GM12878 (cell line): ENCODE measurements at regions not wholly inside any gene's neighbourhood (a gene's known extent, or its start where the extent isn't known, plus 50 kb on each side); places are given as distances from the start of the nearest gene placed in this dataset.

ENCODE experiments used
- ATAC-seq: fragments of 200-7000 bp; cut with Tn5 transposase; 3 replicates; pipeline ENCODE4 v1.9.1; 2020; ENCODE audit warnings: mild to moderate bottlenecking, moderate library complexity
- BruUV-seq: library from RNA; stranded (reverse); fragments of 400-500 nt; replicated peaks from 2 replicates; lab custom pipeline; 2021; lab: Mats Ljungman, UMichigan
- CTCF ChIA-PET: fragments of 300-600 bp; sonication (Branson Sonifier 250); formaldehyde crosslinking; extraction: SDS; loops from one replicate; lab custom pipeline; 2021; ENCODE audit warnings: inconsistent platforms; lab: Yijun Ruan, JAX
- POLR2A ChIA-PET: fragments of 350-600 bp; formaldehyde crosslinking; extraction: SDS; loops from one replicate; lab custom pipeline; 2021; ENCODE audit warnings: inconsistent platforms; lab: Charles Lee
- RAD21 ChIA-PET: fragments of 300-600 bp; sonication (Branson Sonifier 250); formaldehyde crosslinking; loops from one replicate; lab custom pipeline; 2023; ENCODE audit warnings: antibody characterized with exemption; ENCODE audit not compliant: unreplicated experiment; lab: Charles Lee
- SMC1A ChIA-PET: fragments of 300-600 bp; sonication (Branson Sonifier 250); formaldehyde crosslinking; loops from one replicate; lab custom pipeline; 2023; ENCODE audit not compliant: unreplicated experiment, uncharacterized antibody; lab: Charles Lee
- DNase-seq: peaks from one replicate; pipeline ENCODE4 v3.0.0-alpha.2; 2011; ENCODE audit warnings: low read depth, low spot score
- FAIRE-seq: peaks from 3 replicates; lab custom pipeline; 2011; peaks lifted over from hg19 to GRCh38; lab: Jason Lieb, UNC
- H2AFZ ChIP-seq: 2 replicates; pipeline ENCODE4 v1.6.0; 2011; ENCODE audit warnings: low read depth, low read length, control low read depth; ENCODE audit not compliant: control insufficient read depth
- H3K27ac ChIP-seq: 2 replicates; pipeline ENCODE4 v1.5.1; 2011; ENCODE audit warnings: control low read depth; ENCODE audit not compliant: control insufficient read depth, insufficient read depth
- H3K27me3 ChIP-seq, 2 experiments: replicated peaks in 1 of 2; 2 replicates each; pipeline versions ENCODE4 v1.6.0 to v1.6.1; 2011; ENCODE audit warnings: low read length in 1 of 2; ENCODE audit not compliant: control insufficient read depth in 2 of 2, insufficient read depth in 2 of 2
- H3K36me3 ChIP-seq, 2 experiments: 2 replicates each; pipeline ENCODE4 v1.5.1; 2011; ENCODE audit warnings: low read length in 1 of 2; ENCODE audit not compliant: control insufficient read depth in 2 of 2, insufficient read depth in 2 of 2
- H3K4me1 ChIP-seq: 2 replicates; pipeline ENCODE4 v1.6.1; 2011; ENCODE audit warnings: mild to moderate bottlenecking, low read length, moderate library complexity, mixed read lengths; ENCODE audit not compliant: control insufficient read depth, insufficient read depth
- H3K4me2 ChIP-seq: 2 replicates; pipeline ENCODE4 v1.6.0; 2011; ENCODE audit warnings: control low read depth; ENCODE audit not compliant: control insufficient read depth, insufficient read depth
- H3K4me3 ChIP-seq: fragments of 200-600 bp; sonication (generic); 2 replicates; pipeline ENCODE4 v1.5.1; 2016
- H3K79me2 ChIP-seq: 2 replicates; pipeline ENCODE4 v1.6.0; 2011; ENCODE audit warnings: low read length; ENCODE audit not compliant: control insufficient read depth, insufficient read depth
- H3K9ac ChIP-seq: 2 replicates; pipeline ENCODE4 v1.8.0; 2011; ENCODE audit warnings: low read length, control low read depth, mixed read lengths; ENCODE audit not compliant: control insufficient read depth, insufficient read depth
- H3K9me3 ChIP-seq: replicated peaks from 3 replicates; pipeline ENCODE4 v1.5.1; 2011; ENCODE audit warnings: mild to moderate bottlenecking, low read length; ENCODE audit not compliant: control insufficient read depth, insufficient read depth
- H4K20me1 ChIP-seq: 2 replicates; pipeline ENCODE4 v1.6.0; 2011; ENCODE audit not compliant: control insufficient read depth, insufficient read depth
- HDAC6 ChIP-seq: fragments of 200-600 bp; sonication (generic); IDR thresholded peaks from one replicate; pipeline ENCODE4 v1.8.0; 2017; ENCODE audit warnings: antibody characterized with exemption; ENCODE audit not compliant: unreplicated experiment
- MEF2A ChIP-seq: IDR thresholded peaks from 2 replicates; pipeline ENCODE4 v1.6.1; 2011; ENCODE audit warnings: low read depth, mild to moderate bottlenecking, low read length, moderate library complexity; ENCODE audit not compliant: insufficient read depth
- MEF2B ChIP-seq: fragments of 450-650 bp; IDR thresholded peaks from 2 replicates; pipeline ENCODE4 v1.6.1; 2018; ENCODE audit warnings: mild to moderate bottlenecking, moderate library complexity; ENCODE audit not compliant: partially characterized antibody, poor library complexity, severe bottlenecking
- NFYA ChIP-seq: IDR thresholded peaks from 2 replicates; pipeline ENCODE4 v1.6.1; 2011; ENCODE audit warnings: low read depth, mild to moderate bottlenecking, low read length, improper control_type of control experiment, borderline replicate concordance
- NR2C1 ChIP-seq: fragments of 450-650 bp; IDR thresholded peaks from 2 replicates; pipeline ENCODE4 v1.6.1; 2017; ENCODE audit warnings: antibody characterized with exemption, mild to moderate bottlenecking, moderate library complexity
- PML ChIP-seq: IDR thresholded peaks from 2 replicates; pipeline ENCODE4 v1.6.1; 2012; ENCODE audit warnings: low read length, inconsistent platforms
- POLR2A ChIP-seq: IDR thresholded peaks from 2 replicates; pipeline ENCODE4 v1.6.1; 2011; ENCODE audit warnings: low read depth, mild to moderate bottlenecking, low read length
- POLR2AphosphoS2 ChIP-seq: IDR thresholded peaks from 2 replicates; pipeline ENCODE4 v1.6.1; 2011; ENCODE audit warnings: low read depth, mild to moderate bottlenecking, low read length, improper control_type of control experiment, moderate library complexity
- RBBP5 ChIP-seq: fragments of 200-600 bp; sonication (generic); conservative IDR thresholded peaks from 2 replicates; pipeline ENCODE4 v1.6.1; 2016
- RFX5 ChIP-seq: IDR thresholded peaks from 2 replicates; pipeline ENCODE4 v1.6.1; 2011; ENCODE audit warnings: low read depth, low read length, improper control_type of control experiment
- SMAD1 ChIP-seq: fragments of 450-650 bp; IDR thresholded peaks from 2 replicates; pipeline ENCODE4 v1.6.1; 2018; ENCODE audit warnings: mild to moderate bottlenecking, low read depth; ENCODE audit not compliant: partially characterized antibody
- SRF ChIP-seq, 2 experiments: IDR thresholded peaks; 2 replicates each; pipeline ENCODE4 v1.6.1; 2011; ENCODE audit warnings: low read depth in 2 of 2, low read length in 2 of 2, mild to moderate bottlenecking in 1 of 2, moderate library complexity in 1 of 2
- TCF12 ChIP-seq: IDR thresholded peaks from 2 replicates; pipeline ENCODE4 v1.6.1; 2011; ENCODE audit warnings: low read depth, mild to moderate bottlenecking, low read length
- YY1 ChIP-seq: IDR thresholded peaks from 2 replicates; pipeline ENCODE4 v1.6.1; 2011; ENCODE audit warnings: low read depth, mild to moderate bottlenecking, low read length
- ZSCAN29 ChIP-seq: fragments of 450-650 bp; IDR thresholded peaks from 2 replicates; pipeline ENCODE4 v1.6.1; 2017; ENCODE audit warnings: mild to moderate bottlenecking, moderate library complexity
- ZZZ3 ChIP-seq: IDR thresholded peaks from 2 replicates; pipeline ENCODE4 v1.6.1; 2011; ENCODE audit warnings: low read depth; ENCODE audit not compliant: control insufficient read depth, insufficient read length
- in situ Hi-C: fragments of 300-500 bp; cut with MboI; formaldehyde crosslinking; loops from 9 replicates; pipeline ENCODE4 v1.14.3; 2018; ENCODE audit warnings: mixed read lengths
- intact Hi-C: fragments of 100-400 bp; cut with micrococcal nuclease; formaldehyde crosslinking; loops from one replicate; pipeline ENCODE4 v1.14.2; 2022; ENCODE audit not compliant: unreplicated experiment
- TF ChIP-seq, protein P1 (sequence below): IDR thresholded peaks from 2 replicates; pipeline ENCODE4 v1.6.1; 2012; ENCODE audit warnings: low read depth, low read length, improper control_type of control experiment
- TF ChIP-seq, protein P2 (sequence below): IDR thresholded peaks from 2 replicates; pipeline ENCODE4 v1.6.1; 2011; ENCODE audit warnings: low read depth, low read length, improper control_type of control experiment, borderline replicate concordance
- TF ChIP-seq, protein P3 (sequence below): IDR thresholded peaks from 2 replicates; pipeline ENCODE4 v1.6.1; 2011; ENCODE audit warnings: borderline replicate concordance, low read depth, mild to moderate bottlenecking, moderate library complexity, low read length; ENCODE audit not compliant: insufficient read depth, poor library complexity, severe bottlenecking

DNA sequence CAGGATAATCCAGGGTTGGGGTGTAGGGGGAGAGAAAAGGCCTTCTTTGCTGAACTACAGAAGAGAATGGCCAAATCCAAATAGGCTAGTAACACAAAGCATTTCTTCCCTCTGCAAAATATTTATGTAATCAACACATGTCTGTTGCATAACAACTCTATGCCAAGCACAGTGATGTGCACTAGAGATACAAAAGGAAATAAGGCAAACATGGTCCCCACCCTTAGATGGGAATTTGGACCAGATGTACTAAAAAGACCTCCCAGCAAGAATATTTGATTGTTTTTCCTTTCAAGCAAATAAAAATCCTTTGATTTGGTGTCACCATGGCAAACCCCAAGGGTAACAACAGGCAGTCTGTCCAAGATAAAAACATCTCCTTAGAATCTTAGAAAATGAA is 177.6 kb upstream of the FGF13 start:
- FAIRE-seq: no peak
- no peak for TF ChIP-seq MEF2A
- no peak for TF ChIP-seq NR2C1
- no peak for TF ChIP-seq MEF2B
- no peak for TF ChIP-seq NFYA
- TF ChIP-seq PML: no peak
- no peak for TF ChIP-seq ZZZ3
- TF ChIP-seq YY1: no peak
- TF ChIP-seq TCF12: no peak
- no peak for TF ChIP-seq RFX5
- TF ChIP-seq, protein P1, sequence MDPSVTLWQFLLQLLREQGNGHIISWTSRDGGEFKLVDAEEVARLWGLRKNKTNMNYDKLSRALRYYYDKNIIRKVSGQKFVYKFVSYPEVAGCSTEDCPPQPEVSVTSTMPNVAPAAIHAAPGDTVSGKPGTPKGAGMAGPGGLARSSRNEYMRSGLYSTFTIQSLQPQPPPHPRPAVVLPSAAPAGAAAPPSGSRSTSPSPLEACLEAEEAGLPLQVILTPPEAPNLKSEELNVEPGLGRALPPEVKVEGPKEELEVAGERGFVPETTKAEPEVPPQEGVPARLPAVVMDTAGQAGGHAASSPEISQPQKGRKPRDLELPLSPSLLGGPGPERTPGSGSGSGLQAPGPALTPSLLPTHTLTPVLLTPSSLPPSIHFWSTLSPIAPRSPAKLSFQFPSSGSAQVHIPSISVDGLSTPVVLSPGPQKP: no peak
- TF ChIP-seq POLR2AphosphoS2: no peak
- TF ChIP-seq POLR2A: no peak
- no peak for TF ChIP-seq SMAD1
- no peak for TF ChIP-seq ZSCAN29
- TF ChIP-seq, protein P2, sequence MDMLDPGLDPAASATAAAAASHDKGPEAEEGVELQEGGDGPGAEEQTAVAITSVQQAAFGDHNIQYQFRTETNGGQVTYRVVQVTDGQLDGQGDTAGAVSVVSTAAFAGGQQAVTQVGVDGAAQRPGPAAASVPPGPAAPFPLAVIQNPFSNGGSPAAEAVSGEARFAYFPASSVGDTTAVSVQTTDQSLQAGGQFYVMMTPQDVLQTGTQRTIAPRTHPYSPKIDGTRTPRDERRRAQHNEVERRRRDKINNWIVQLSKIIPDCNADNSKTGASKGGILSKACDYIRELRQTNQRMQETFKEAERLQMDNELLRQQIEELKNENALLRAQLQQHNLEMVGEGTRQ: no peak
- TF ChIP-seq RBBP5: no peak
- TF ChIP-seq HDAC6: no peak
- no peak for TF ChIP-seq SRF (IDR thresholded peaks at IDR 0.05; ENCODE audit: low read depth in 2 of 2, low read length in 2 of 2)
- TF ChIP-seq, protein P3, sequence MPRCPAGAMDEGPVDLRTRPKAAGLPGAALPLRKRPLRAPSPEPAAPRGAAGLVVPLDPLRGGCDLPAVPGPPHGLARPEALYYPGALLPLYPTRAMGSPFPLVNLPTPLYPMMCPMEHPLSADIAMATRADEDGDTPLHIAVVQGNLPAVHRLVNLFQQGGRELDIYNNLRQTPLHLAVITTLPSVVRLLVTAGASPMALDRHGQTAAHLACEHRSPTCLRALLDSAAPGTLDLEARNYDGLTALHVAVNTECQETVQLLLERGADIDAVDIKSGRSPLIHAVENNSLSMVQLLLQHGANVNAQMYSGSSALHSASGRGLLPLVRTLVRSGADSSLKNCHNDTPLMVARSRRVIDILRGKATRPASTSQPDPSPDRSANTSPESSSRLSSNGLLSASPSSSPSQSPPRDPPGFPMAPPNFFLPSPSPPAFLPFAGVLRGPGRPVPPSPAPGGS: no peak
- TF ChIP-seq, all 136 proteins: peak for 0
- intact Hi-C loops (no loop called here), in situ Hi-C loops (no loop called here)
- ChIA-PET RAD21 (no interaction called here), CTCF (no interaction called here), POLR2A (no interaction called here), SMC1A (no interaction called here)
- Histone ChIP-seq H3K9ac (no peak overlapping the region), H3K36me3 (no peaks in the 10 kb centered on the region), H3K4me3 (no peak overlapping the region), H3K27ac (no peak overlapping the region), H3K9me3 (no peaks in the 10 kb centered on the region), H3K4me1 (no peaks in the 10 kb centered on the region), H4K20me1 (no peaks in the 10 kb centered on the region), H3K4me2 (no peak overlapping the region), H3K79me2 (no peaks in the 10 kb centered on the region), H2AFZ (no peak overlapping the region), H3K27me3 (no peaks in the 10 kb centered on the region)
- DNase-seq (no peak), ATAC-seq (no peak)
- no TSS peak for BruUV-seq
